Nephron progenitor cell (in vitro differentiated cells): ENCODE measurements at regions not wholly inside any gene's neighbourhood (a gene's known extent, or its start where the extent isn't known, plus 50 kb on each side); places are given as distances from the start of the nearest gene placed in this dataset.
A peak's percentile ranks its signal among the peaks of the same experiment; 100 is the strongest.

Experiments
- DNase-seq: peaks from one replicate; pipeline ENCODE4 v3.0.0; 2021
- H3K27ac Mint-ChIP-seq: 2 replicates; pipeline ENCODE4 v1.8.0; 2021; ENCODE audit warnings: mild to moderate bottlenecking, moderate library complexity, mixed read lengths
- H3K27me3 Mint-ChIP-seq: 2 replicates; pipeline ENCODE4 v1.8.0; 2021; ENCODE audit warnings: mild to moderate bottlenecking, low read depth, mixed read lengths; ENCODE audit not compliant: poor library complexity
- H3K36me3 Mint-ChIP-seq: 2 replicates; pipeline ENCODE4 v1.8.0; 2021; ENCODE audit warnings: low read depth, mixed read lengths
- H3K4me1 Mint-ChIP-seq: 2 replicates; pipeline ENCODE4 v1.8.0; 2021; ENCODE audit warnings: mixed read lengths
- H3K4me3 Mint-ChIP-seq: 2 replicates; pipeline ENCODE4 v1.8.0; 2021; ENCODE audit warnings: mild to moderate bottlenecking, moderate library complexity, mixed read lengths
- H3K9me3 Mint-ChIP-seq: 2 replicates; pipeline ENCODE4 v1.8.0; 2021; ENCODE audit warnings: mild to moderate bottlenecking, moderate library complexity, mixed read lengths
- CTCF ChIP-seq: fragments of 200-600 bp; sonication (generic); IDR thresholded peaks from 2 replicates; pipeline ENCODE4 v1.5.0; 2021; ENCODE audit warnings: antibody characterized with exemption

- Mint-ChIP-seq H3K9me3 (no peaks in the 10 kb centered on the region), H3K4me1 (no peaks in the 10 kb centered on the region), H3K4me3 (no peak overlapping the region), H3K27me3 (no peaks in the 10 kb centered on the region), H3K36me3 (no peaks in the 10 kb centered on the region), H3K27ac (no peak overlapping the region)
- TF ChIP-seq CTCF = no peak
- no peak for DNase-seq
Observed at GRCh38 chr14:29419736-29420135, 507.9 kb downstream of the PRKD1 start.

DNA sequence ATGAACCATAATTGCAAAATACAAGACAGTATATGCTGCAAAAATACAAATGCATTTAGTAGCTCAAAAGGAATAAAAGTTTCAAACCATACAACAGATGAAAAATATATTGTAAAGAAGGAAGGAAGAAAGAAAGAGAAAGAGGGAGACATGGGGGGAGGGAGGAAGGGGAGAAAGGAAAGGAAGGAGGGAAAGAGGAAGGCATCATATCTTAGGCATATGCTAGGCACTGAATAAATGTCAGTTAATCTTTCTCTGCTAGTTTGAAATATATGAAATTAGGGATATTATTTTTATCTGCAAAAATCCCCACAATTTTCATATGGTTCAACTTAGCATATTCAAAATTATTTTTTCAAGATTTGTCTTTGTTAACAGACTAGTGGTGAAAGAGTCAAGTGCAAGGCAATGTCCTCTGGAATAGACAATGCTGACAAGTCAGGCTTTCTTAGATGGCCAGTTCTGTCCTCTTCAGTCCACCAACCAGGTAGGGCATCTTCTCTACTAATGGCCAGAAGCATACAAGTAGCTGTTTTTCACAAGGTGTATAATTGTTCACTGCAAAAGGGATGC, 506.4 kb downstream of the PRKD1 start:
- TF ChIP-seq CTCF = peak; percentile 12
- Mint-ChIP-seq H3K4me1 (no peaks in the 10 kb centered on the region), H3K9me3 (no peaks in the 10 kb centered on the region), H3K36me3 (no peaks in the 10 kb centered on the region), H3K27ac (no peak overlapping the region), H3K27me3 (no peaks in the 10 kb centered on the region), H3K4me3 (no peak overlapping the region)
- no peak for DNase-seq

- Mint-ChIP-seq H3K4me1 (no peaks in the 10 kb centered on the region), H3K9me3 (no peaks in the 10 kb centered on the region), H3K36me3 (no peaks in the 10 kb centered on the region), H3K27me3 (peaks cover under 1% of the 10 kb centered on the region), H3K4me3 (no peak overlapping the region), H3K27ac (no peak overlapping the region)
- no peak for DNase-seq
- TF ChIP-seq CTCF = no peak
Observed at GRCh38 chr14:29425705-29426482, 501.8 kb downstream of the PRKD1 start.

DNA sequence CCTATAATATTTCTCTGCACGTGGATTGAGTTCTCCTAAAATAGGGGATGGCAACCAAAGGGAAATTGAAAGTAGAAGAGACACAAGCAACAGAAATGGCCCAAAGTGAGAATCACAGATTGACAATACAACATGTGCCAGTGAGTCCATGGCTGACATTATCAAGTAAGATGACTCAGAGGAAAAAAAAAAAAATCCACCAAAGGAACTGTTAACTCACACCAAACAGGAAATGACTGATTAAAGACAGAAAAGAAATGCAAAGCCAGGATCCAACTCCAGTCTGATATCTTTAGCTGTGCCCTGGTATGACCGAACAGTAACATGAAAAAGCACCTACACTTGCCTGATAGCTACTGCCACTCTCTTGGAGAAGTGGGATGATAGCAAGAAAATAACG, 485.0 kb downstream of the PRKD1 start:
- no peak for DNase-seq
- no peaks in the 10 kb centered on the region for H3K36me3 Mint-ChIP-seq
- no peak overlapping the region for H3K4me3 Mint-ChIP-seq
- no peaks in the 10 kb centered on the region for H3K9me3 Mint-ChIP-seq
- H3K27me3 Mint-ChIP-seq = peaks cover 5% of the 10 kb centered on the region
- no peak for TF ChIP-seq CTCF
- H3K27ac Mint-ChIP-seq = no peak overlapping the region
- H3K4me1 Mint-ChIP-seq = no peaks in the 10 kb centered on the region

DNA sequence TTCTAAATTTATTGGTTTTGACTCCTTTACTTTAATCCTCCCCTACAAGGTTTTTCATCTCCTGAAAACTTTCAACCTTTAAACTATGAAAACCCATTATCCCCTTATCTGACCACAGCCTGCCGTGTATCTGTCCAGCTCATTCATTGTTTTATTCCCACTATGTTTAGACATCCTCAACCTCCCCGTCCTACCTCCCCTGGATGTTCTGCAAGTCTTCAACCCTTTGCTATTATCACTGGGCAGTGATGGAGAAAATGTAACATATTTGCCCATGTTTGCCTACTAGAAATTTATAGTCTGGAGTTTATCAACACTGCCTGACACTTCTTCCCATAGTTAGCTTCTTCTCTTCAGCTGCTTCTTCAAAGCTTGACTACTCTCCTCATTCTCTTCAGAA, 483.4 kb downstream of the PRKD1 start:
- H3K27me3 Mint-ChIP-seq = peaks cover 3% of the 10 kb centered on the region
- no peak for TF ChIP-seq CTCF
- no peak for DNase-seq
- no peak overlapping the region for H3K27ac Mint-ChIP-seq
- H3K4me1 Mint-ChIP-seq = no peaks in the 10 kb centered on the region
- no peak overlapping the region for H3K4me3 Mint-ChIP-seq
- no peaks in the 10 kb centered on the region for H3K36me3 Mint-ChIP-seq
- H3K9me3 Mint-ChIP-seq = no peaks in the 10 kb centered on the region

DNA sequence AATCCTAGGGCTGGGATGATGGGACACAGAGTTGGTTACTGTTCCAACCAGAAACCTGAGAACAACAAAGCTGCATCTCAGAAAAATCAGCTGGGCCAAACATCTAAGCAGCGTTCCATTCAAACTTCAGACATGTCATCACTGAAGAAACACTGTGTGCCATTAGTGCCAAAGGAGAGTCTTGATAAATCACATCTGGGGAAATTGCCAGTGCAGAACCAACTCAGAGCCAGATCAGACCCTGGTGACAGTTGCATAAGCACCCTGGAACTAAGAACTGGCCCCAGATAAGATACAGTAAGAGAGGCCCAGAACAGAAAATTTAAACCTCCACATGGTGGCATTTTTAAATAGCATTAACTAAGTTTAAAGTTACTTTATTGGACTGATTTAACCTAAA, 482.8 kb downstream of the PRKD1 start:
- H3K9me3 Mint-ChIP-seq = no peaks in the 10 kb centered on the region
- no peak overlapping the region for H3K27ac Mint-ChIP-seq
- H3K27me3 Mint-ChIP-seq = peaks cover 3% of the 10 kb centered on the region
- TF ChIP-seq CTCF = no peak
- no peaks in the 10 kb centered on the region for H3K4me1 Mint-ChIP-seq
- no peak overlapping the region for H3K4me3 Mint-ChIP-seq
- no peaks in the 10 kb centered on the region for H3K36me3 Mint-ChIP-seq
- DNase-seq = no peak
